ENCODE measurements at regions not wholly inside any gene's neighbourhood (a gene's known extent, or its start where the extent isn't known, plus 50 kb on each side); places are given as distances from the start of the nearest gene placed in this dataset.

DNA sequence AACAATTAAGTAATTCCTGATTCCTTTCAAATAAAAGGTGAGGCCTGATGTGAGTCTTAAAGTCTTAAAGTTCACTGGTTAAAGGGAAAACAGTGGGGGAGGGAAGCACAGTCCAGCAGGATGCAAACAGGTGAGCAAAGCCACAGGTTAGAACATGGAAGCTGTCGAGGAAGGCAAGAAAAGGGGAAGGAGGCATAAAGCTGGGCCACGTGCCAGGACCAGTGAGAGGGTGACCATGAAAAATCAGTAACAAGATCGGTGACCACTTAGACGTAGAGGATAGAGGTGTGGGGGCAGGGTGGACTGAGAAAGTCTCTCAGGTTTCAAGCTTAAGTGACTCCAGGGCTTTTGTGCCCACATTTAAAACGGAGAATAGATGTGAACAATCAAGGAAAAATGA, 231.3 kb downstream of the SETD4 start:
- TF ChIP-seq, protein P1, sequence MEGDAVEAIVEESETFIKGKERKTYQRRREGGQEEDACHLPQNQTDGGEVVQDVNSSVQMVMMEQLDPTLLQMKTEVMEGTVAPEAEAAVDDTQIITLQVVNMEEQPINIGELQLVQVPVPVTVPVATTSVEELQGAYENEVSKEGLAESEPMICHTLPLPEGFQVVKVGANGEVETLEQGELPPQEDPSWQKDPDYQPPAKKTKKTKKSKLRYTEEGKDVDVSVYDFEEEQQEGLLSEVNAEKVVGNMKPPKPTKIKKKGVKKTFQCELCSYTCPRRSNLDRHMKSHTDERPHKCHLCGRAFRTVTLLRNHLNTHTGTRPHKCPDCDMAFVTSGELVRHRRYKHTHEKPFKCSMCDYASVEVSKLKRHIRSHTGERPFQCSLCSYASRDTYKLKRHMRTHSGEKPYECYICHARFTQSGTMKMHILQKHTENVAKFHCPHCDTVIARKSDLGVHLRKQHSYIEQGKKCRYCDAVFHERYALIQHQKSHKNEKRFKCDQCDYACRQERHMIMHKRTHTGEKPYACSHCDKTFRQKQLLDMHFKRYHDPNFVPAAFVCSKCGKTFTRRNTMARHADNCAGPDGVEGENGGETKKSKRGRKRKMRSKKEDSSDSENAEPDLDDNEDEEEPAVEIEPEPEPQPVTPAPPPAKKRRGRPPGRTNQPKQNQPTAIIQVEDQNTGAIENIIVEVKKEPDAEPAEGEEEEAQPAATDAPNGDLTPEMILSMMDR (IDR thresholded peaks at IDR 0.05; ENCODE audit: control extremely low read depth, extremely low read depth), result no peak
- Histone ChIP-seq H3K4me1 (ENCODE audit: control insufficient read depth in 5 of 5, insufficient read depth in 5 of 5, low read length in 5 of 5) (no peaks in the 10 kb centered on the region), H3K36me3 (ENCODE audit: control insufficient read depth in 4 of 4, insufficient read depth in 4 of 4, low read length in 4 of 4) (no peaks in the 10 kb centered on the region), H3K9me3 (ENCODE audit: control insufficient read depth in 4 of 4, insufficient read depth in 3 of 4, low read length in 3 of 4) (no peaks in the 10 kb centered on the region), H3K4me3 (no peak overlapping the region), H3K27me3 (ENCODE audit: control insufficient read depth in 3 of 3, insufficient read depth in 3 of 3, low read length in 2 of 3) (peaks cover 0 to 2% (median 0%) of the 10 kb centered on the region in 3 donors), H3K27ac (ENCODE audit: low read depth in 1 of 2, low read length in 1 of 2) (no peak overlapping the region), H3K9ac (ENCODE audit: insufficient read depth in 1 of 2, low read length in 2 of 2) (no peak overlapping the region)
- peak in 1 of 3 donors; percentile 33 for DNase-seq
- 21 to 24% methylated on average over 5 of the region's 5 CpGs for WGBS, 2 donors
- ATAC-seq (ENCODE audit: insufficient read depth, low FRiP score), result no peak

DNA sequence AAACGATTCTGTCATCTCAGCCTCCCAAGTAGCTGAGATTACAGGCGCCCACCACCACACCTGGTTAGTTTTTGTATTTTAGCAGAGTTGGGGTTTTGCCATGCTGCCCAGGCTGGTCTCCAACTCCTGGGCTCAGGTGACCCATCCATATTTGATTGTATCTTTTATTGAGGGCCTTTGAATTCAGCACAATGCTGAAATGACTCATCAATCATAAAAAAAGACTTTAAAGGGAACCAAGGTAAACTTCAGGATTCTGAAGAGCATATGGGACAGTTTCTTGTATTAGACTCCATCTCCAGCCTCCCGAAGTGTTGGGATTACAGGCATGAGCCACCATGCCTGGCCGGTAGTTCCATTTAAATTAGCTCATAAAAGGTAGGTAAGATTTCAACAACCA, 232.2 kb downstream of the SETD4 start:
- Histone ChIP-seq H3K4me3 (no peak overlapping the region), H3K4me1 (ENCODE audit: control insufficient read depth in 5 of 5, insufficient read depth in 5 of 5, low read length in 5 of 5) (no peaks in the 10 kb centered on the region), H3K27me3 (ENCODE audit: control insufficient read depth in 3 of 3, insufficient read depth in 3 of 3, low read length in 2 of 3) (peaks cover 0 to 2% (median 0%) of the 10 kb centered on the region in 3 donors), H3K9ac (ENCODE audit: insufficient read depth in 1 of 2, low read length in 2 of 2) (no peak overlapping the region), H3K27ac (ENCODE audit: low read depth in 1 of 2, low read length in 1 of 2) (no peak overlapping the region), H3K9me3 (ENCODE audit: control insufficient read depth in 4 of 4, insufficient read depth in 3 of 4, low read length in 3 of 4) (no peaks in the 10 kb centered on the region), H3K36me3 (ENCODE audit: control insufficient read depth in 4 of 4, insufficient read depth in 4 of 4, low read length in 4 of 4) (no peaks in the 10 kb centered on the region)
- 91 to 96% methylated on average over 4 of the region's 4 CpGs for WGBS, 2 donors
- no peak for ATAC-seq (ENCODE audit: insufficient read depth, low FRiP score)
- no peak for DNase-seq
- TF ChIP-seq, protein P1 (IDR thresholded peaks at IDR 0.05; ENCODE audit: control extremely low read depth, extremely low read depth), result no peak

DNA sequence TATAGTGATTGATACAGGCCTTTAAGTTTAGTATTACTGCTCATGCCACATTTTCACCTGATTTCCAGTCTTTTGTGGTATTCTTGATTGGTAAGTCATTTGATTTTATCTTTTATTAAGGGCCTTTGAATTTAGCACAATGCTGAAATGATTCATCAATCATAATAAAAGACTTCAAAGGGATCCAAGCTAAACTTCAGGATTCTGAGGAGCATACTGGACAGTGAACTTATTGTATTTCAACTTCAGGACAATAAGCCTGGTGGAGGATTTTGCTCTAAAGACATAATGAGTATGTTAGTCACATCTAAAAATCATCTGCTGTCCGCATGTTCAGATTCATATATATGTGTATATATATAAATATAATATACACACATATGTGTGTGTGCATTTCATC, 233.3 kb downstream of the SETD4 start:
- H3K4me3 ChIP-seq, result no peak overlapping the region
- no peaks in the 10 kb centered on the region for H3K36me3 ChIP-seq (ENCODE audit: control insufficient read depth in 4 of 4, insufficient read depth in 4 of 4, low read length in 4 of 4)
- ATAC-seq (ENCODE audit: insufficient read depth, low FRiP score) (no peak), DNase-seq (no peak)
- 97 to 98% methylated on average over 1 of the region's 1 CpG for WGBS, 2 donors
- no peak overlapping the region for H3K27ac ChIP-seq (ENCODE audit: low read depth in 1 of 2, low read length in 1 of 2)
- peaks cover 0 to 2% (median 0%) of the 10 kb centered on the region in 3 donors for H3K27me3 ChIP-seq (ENCODE audit: control insufficient read depth in 3 of 3, insufficient read depth in 3 of 3, low read length in 2 of 3)
- no peaks in the 10 kb centered on the region for H3K9me3 ChIP-seq (ENCODE audit: control insufficient read depth in 4 of 4, insufficient read depth in 3 of 4, low read length in 3 of 4)
- H3K9ac ChIP-seq (ENCODE audit: insufficient read depth in 1 of 2, low read length in 2 of 2), result no peak overlapping the region
- TF ChIP-seq, protein P1 (IDR thresholded peaks at IDR 0.05; ENCODE audit: control extremely low read depth, extremely low read depth), result no peak
- no peaks in the 10 kb centered on the region for H3K4me1 ChIP-seq (ENCODE audit: control insufficient read depth in 5 of 5, insufficient read depth in 5 of 5, low read length in 5 of 5)
